A549 (cell line): ENCODE measurements at regions not wholly inside any gene's neighbourhood (a gene's known extent, or its start where the extent isn't known, plus 50 kb on each side); places are given as distances from the start of the nearest gene placed in this dataset.

Source experiments
- ATAC-seq, 2 experiments: fragments of 200-7000 bp in 1 of 2; fragments of >200 bp in 1 of 2; cut with Nextera tagmentation in 1 of 2; cut with Tn5 transposase in 1 of 2; 3 replicates each; pipeline versions ENCODE4 v1.8.0 to v1.9.1; 2018 to 2020; ENCODE audit warnings: mild to moderate bottlenecking in 1 of 2, moderate library complexity in 1 of 2
- CTCF ChIA-PET: fragments of 300-600 bp; sonication (Branson Sonifier 250); formaldehyde crosslinking; extraction: SDS; loops from one replicate; lab custom pipeline; 2021; ENCODE audit warnings: antibody characterized with exemption, inconsistent platforms; lab: Yijun Ruan, JAX
- POLR2A ChIA-PET: fragments of 350-600 bp; formaldehyde crosslinking; extraction: SDS; loops from one replicate; lab custom pipeline; 2021; ENCODE audit warnings: antibody characterized with exemption, inconsistent platforms; lab: Yijun Ruan, JAX
- DNase-seq, 2 experiments: peaks; one replicate each; pipeline versions ENCODE4 v3.0.0 to v3.0.0-alpha.2; 2011 to 2016; ENCODE audit warnings: low read depth in 1 of 2, low spot score in 1 of 2
- FAIRE-seq: peaks from 2 replicates; lab custom pipeline; 2011; peaks lifted over from hg19 to GRCh38; lab: Jason Lieb, UNC
- H3K27ac ChIP-seq, 2 experiments: fragments of >200 bp; sonication (Bioruptor Twin); formaldehyde crosslinking; 3 replicates each; pipeline ENCODE4 v1.5.1; 2016 to 2017
- H3K4me1 ChIP-seq: fragments of >200 bp; sonication (Bioruptor Twin); formaldehyde crosslinking; 3 replicates; pipeline ENCODE4 v1.6.1; 2016
- H3K4me2 ChIP-seq: fragments of >200 bp; sonication (Bioruptor Twin); formaldehyde crosslinking; 3 replicates; pipeline ENCODE4 v1.6.1; 2016
- H3K4me3 ChIP-seq: fragments of >200 bp; sonication (Bioruptor Twin); formaldehyde crosslinking; 3 replicates; pipeline ENCODE4 v1.5.1; 2016
- H3K9me3 ChIP-seq: fragments of >200 bp; sonication (Bioruptor Twin); formaldehyde crosslinking; 3 replicates; pipeline ENCODE4 v1.6.1; 2016
- CBX8 ChIP-seq: fragments of 200-600 bp; sonication (generic); IDR thresholded peaks from 2 replicates; pipeline ENCODE4 v1.6.1; 2016
- CHD4 ChIP-seq: fragments of 200-600 bp; sonication (generic); IDR thresholded peaks from 2 replicates; pipeline ENCODE4 v1.6.1; 2016; ENCODE audit warnings: antibody characterized with exemption, mild to moderate bottlenecking, borderline replicate concordance
- EHMT2 ChIP-seq: fragments of 200-600 bp; sonication (generic); IDR thresholded peaks from 2 replicates; pipeline ENCODE4 v1.6.1; 2016; ENCODE audit warnings: antibody characterized with exemption, low read depth, mild to moderate bottlenecking, moderate library complexity
- EP300 ChIP-seq, 2 experiments: fragments of >200 bp; sonication (Bioruptor Twin); formaldehyde crosslinking; IDR thresholded peaks; 2 replicates in 1 of 2; 3 replicates in 1 of 2; pipeline ENCODE4 v1.6.1; 2016 to 2017
- ESRRA ChIP-seq: fragments of 150-350 bp; IDR thresholded peaks from 2 replicates; pipeline ENCODE4 v1.6.1; 2014; ENCODE audit warnings: mild to moderate bottlenecking, low read length, borderline replicate concordance
- FOSB ChIP-seq: fragments of 250-450 bp; sonication (Bioruptor Pico); IDR thresholded peaks from 2 replicates; pipeline ENCODE4 v1.5.0; 2020; ENCODE audit warnings: mild to moderate bottlenecking, moderate library complexity
- FOSL2 ChIP-seq, 2 experiments: fragments of 450-650 bp in 1 of 2; fragments of >200 bp in 1 of 2; sonication (Bioruptor Twin) in 1 of 2; formaldehyde crosslinking; IDR thresholded peaks; 2 replicates each; pipeline versions ENCODE4 v1.5.0 to v1.6.1; 2016 to 2020; ENCODE audit warnings: mild to moderate bottlenecking in 1 of 2, moderate library complexity in 1 of 2
- FOXS1 ChIP-seq: fragments of 250-450 bp; sonication (Bioruptor Pico); IDR thresholded peaks from 2 replicates; pipeline ENCODE4 v1.5.0; 2020; ENCODE audit warnings: mild to moderate bottlenecking, moderate library complexity
- HDAC2 ChIP-seq: fragments of 200-600 bp; sonication (generic); IDR thresholded peaks from 2 replicates; pipeline ENCODE4 v1.6.1; 2016
- HEYL ChIP-seq: fragments of 250-450 bp; sonication (Bioruptor Pico); IDR thresholded peaks from 2 replicates; pipeline ENCODE4 v1.8.0; 2021; ENCODE audit warnings: mild to moderate bottlenecking, moderate library complexity
- HMGXB4 ChIP-seq: fragments of 250-450 bp; sonication (Bioruptor Pico); IDR thresholded peaks from 2 replicates; pipeline ENCODE4 v1.5.0; 2021; ENCODE audit warnings: mild to moderate bottlenecking, moderate library complexity, borderline replicate concordance
- HOXB13 ChIP-seq: fragments of 250-450 bp; sonication (Bioruptor Pico); IDR thresholded peaks from 2 replicates; pipeline ENCODE4 v1.5.0; 2020; ENCODE audit warnings: low read depth, mild to moderate bottlenecking, moderate library complexity
- JUN ChIP-seq, 2 experiments: fragments of >200 bp; sonication (Bioruptor Twin); formaldehyde crosslinking; IDR thresholded peaks; 2 replicates in 1 of 2; 3 replicates in 1 of 2; pipeline ENCODE4 v1.6.1; 2016 to 2017
- MAFK ChIP-seq: fragments of 450-650 bp; IDR thresholded peaks from 2 replicates; pipeline ENCODE4 v1.6.1; 2014; ENCODE audit not compliant: partially characterized antibody
- MYC ChIP-seq: IDR thresholded peaks from 2 replicates; pipeline ENCODE4 v1.6.1; 2012; ENCODE audit warnings: mild to moderate bottlenecking, inconsistent platforms, low read length, improper control_type of control experiment, borderline replicate concordance
- NFE2L2 ChIP-seq: fragments of 150-350 bp; conservative IDR thresholded peaks from 2 replicates; pipeline ENCODE4 v1.6.1; 2014; ENCODE audit warnings: low read length
- NPAS2 ChIP-seq: fragments of 250-450 bp; sonication (Bioruptor Pico); IDR thresholded peaks from 2 replicates; pipeline ENCODE4 v1.8.0; 2022; ENCODE audit warnings: mild to moderate bottlenecking, moderate library complexity, borderline replicate concordance
- PBX3 ChIP-seq: IDR thresholded peaks from 2 replicates; pipeline ENCODE4 v1.6.1; 2012
- PHF8 ChIP-seq: fragments of 200-600 bp; sonication (generic); IDR thresholded peaks from 2 replicates; pipeline ENCODE4 v1.6.1; 2016; ENCODE audit warnings: low read depth, mild to moderate bottlenecking, antibody characterized with exemption, moderate library complexity, borderline replicate concordance
- POLR2A ChIP-seq: IDR thresholded peaks from 2 replicates; pipeline ENCODE4 v1.6.1; 2012; ENCODE audit warnings: mild to moderate bottlenecking, low read length
- POLR2AphosphoS2 ChIP-seq: conservative IDR thresholded peaks from 2 replicates; pipeline ENCODE4 v1.6.1; 2012; ENCODE audit warnings: low read length, improper control_type of control experiment, inconsistent platforms
- RCOR1 ChIP-seq: fragments of 150-350 bp; IDR thresholded peaks from 2 replicates; pipeline ENCODE4 v1.6.1; 2014; ENCODE audit warnings: antibody characterized with exemption, low read length, low read depth
- RFX5 ChIP-seq: fragments of 450-650 bp; IDR thresholded peaks from 2 replicates; pipeline ENCODE4 v1.7.1; 2014; ENCODE audit warnings: antibody characterized with exemption, mild to moderate bottlenecking, moderate library complexity
- RNF2 ChIP-seq: fragments of 200-600 bp; sonication (generic); IDR thresholded peaks from 2 replicates; pipeline ENCODE4 v1.6.1; 2016; ENCODE audit warnings: low read depth, mild to moderate bottlenecking, antibody characterized with exemption, moderate library complexity, borderline replicate concordance
- SMC3 ChIP-seq: fragments of >200 bp; sonication (Bioruptor Twin); formaldehyde crosslinking; IDR thresholded peaks from 3 replicates; pipeline ENCODE4 v1.6.1; 2018; ENCODE audit warnings: inconsistent platforms
- SREBF2 ChIP-seq: fragments of 450-650 bp; IDR thresholded peaks from 2 replicates; pipeline ENCODE4 v1.6.1; 2014; ENCODE audit warnings: mild to moderate bottlenecking, moderate library complexity
- TP53 ChIP-seq: fragments of 250-450 bp; sonication (Bioruptor Pico); IDR thresholded peaks from 2 replicates; pipeline ENCODE4 v1.5.0; 2021; ENCODE audit warnings: mild to moderate bottlenecking, moderate library complexity
- ZC3H11A ChIP-seq: fragments of 450-650 bp; IDR thresholded peaks from 2 replicates; pipeline ENCODE4 v1.6.1; 2014; ENCODE audit warnings: antibody characterized with exemption, mild to moderate bottlenecking
- ZSCAN20 ChIP-seq: fragments of 250-450 bp; sonication (Bioruptor Pico); IDR thresholded peaks from 2 replicates; pipeline ENCODE4 v1.8.0; 2022; ENCODE audit warnings: mild to moderate bottlenecking, moderate library complexity
- WGBS: methylation state at CpG from one replicate; pipeline ENCODE4 v1.1.6; 2017; ENCODE audit errors: missing lambda C conversion rate; 5-methylcytosine and 5-hydroxymethylcytosine counted together
- TF ChIP-seq, protein P1 (sequence below): fragments of 150-350 bp; IDR thresholded peaks from 2 replicates; pipeline ENCODE4 v1.6.1; 2014; ENCODE audit warnings: low read depth, mild to moderate bottlenecking, low read length
- TF ChIP-seq, protein P2 (sequence below): fragments of >200 bp; sonication (Bioruptor Twin); formaldehyde crosslinking; IDR thresholded peaks from 2 replicates; pipeline ENCODE4 v1.6.1; 2016

DNA sequence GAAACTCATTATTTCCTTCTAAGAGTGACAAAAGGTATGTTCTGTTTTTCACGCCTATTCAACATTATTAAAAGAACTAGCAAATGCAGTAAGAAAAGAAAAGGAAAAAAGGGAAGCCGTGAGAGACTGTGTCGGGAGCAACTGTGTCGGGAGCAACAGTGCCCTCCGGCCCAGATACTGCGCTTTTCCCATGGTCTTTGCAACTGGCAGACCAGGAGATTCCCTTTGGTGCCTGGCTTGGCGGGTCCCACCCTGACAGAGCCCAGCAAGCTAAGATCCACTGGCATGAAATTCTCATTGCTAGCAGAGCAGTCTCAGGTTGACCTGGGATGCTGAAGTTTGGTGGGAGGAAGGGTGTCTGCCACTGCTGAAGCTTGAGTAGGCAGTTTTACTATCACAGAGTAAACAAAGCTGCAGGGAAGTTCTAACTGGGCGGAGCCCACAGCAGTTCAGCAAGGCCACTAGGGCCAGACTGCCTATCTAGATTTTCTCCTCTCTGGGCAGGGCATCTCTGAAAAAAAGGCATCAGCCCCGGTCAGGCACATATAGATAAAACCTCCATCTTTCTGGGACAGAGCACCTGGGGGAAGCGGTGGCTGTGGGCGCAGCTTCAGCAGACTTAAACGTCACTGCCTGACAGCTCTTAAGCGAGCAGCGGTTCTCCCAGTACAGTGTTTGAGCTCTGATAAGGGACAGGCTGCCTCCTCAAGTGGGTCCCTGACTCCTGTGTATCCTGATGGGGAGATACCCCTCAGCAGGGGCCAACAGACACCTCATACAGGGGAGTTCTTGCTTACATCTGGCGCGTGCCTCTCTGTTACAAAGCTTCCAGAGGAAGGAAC, 1237.4 kb upstream of the CDH18 start:
- 40% methylated on average over 16 of the region's 16 CpGs for WGBS
- no peak for FAIRE-seq
- CTCF ChIA-PET, result no interaction called here

DNA sequence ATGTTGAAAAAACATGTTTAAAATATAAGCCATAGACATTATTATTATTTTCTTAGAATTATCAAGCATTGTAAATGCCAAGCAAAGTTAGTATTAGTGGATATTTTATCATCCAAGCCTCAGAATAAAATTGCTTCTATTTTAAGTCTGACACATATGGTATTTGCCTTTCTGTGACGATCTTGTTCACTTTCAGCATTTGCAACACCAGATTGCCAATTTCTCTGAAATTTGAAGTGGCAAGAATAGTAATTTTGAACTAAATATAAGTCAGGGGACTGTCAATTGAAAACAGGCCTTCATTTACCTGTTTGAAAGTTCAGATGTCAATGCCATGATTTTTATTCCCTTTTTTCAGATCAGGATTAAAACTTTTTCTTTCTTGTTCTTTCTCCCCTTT, 1233.6 kb upstream of the CDH18 start:
- no peak for TF ChIP-seq EP300 (IDR thresholded peaks at IDR 0.05)
- no peak for TF ChIP-seq FOXS1 (CRISPR knock-in tag)
- no peak for TF ChIP-seq MYC
- no peak for TF ChIP-seq CBX8
- TF ChIP-seq SREBF2, result no peak
- TF ChIP-seq, protein P1, sequence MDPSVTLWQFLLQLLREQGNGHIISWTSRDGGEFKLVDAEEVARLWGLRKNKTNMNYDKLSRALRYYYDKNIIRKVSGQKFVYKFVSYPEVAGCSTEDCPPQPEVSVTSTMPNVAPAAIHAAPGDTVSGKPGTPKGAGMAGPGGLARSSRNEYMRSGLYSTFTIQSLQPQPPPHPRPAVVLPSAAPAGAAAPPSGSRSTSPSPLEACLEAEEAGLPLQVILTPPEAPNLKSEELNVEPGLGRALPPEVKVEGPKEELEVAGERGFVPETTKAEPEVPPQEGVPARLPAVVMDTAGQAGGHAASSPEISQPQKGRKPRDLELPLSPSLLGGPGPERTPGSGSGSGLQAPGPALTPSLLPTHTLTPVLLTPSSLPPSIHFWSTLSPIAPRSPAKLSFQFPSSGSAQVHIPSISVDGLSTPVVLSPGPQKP, result no peak
- no peak for TF ChIP-seq JUN (IDR thresholded peaks at IDR 0.05)
- TF ChIP-seq FOSL2 (IDR thresholded peaks at IDR 0.05), result no peak
- TF ChIP-seq FOSL2 (CRISPR knock-in tag; IDR thresholded peaks at IDR 0.05), result no peak
- TF ChIP-seq ZSCAN20 (CRISPR knock-in tag), result no peak
- no peak for TF ChIP-seq RNF2
- no peak for TF ChIP-seq HMGXB4 (CRISPR knock-in tag)
- TF ChIP-seq PBX3, result no peak

More for the DNA sequence above, 1237.4 kb upstream of the CDH18 start:
- Histone ChIP-seq H3K27ac (no peak overlapping the region), H3K4me1 (no peaks in the 10 kb centered on the region), H3K9me3 (no peaks in the 10 kb centered on the region), H3K4me2 (no peak overlapping the region), H3K4me3 (no peak overlapping the region)
- ATAC-seq (no peak), DNase-seq (peak in 1 of 2 experiments; percentile 4)
- TF ChIP-seq SMC3, result no peak
- TF ChIP-seq, protein P1, result no peak
- no peak for TF ChIP-seq PHF8
- POLR2A ChIA-PET, result no interaction called here

GRCh38 chr5:21219966-21220365, 1232.0 kb upstream of the CDH18 start:
- H3K9me3 ChIP-seq, result no peaks in the 10 kb centered on the region
- ChIA-PET CTCF (no interaction called here), POLR2A (no interaction called here)
- no peak overlapping the region for H3K4me2 ChIP-seq
- 30% methylated on average over 2 of the region's 2 CpGs for WGBS
- no peak for FAIRE-seq
- no peaks in the 10 kb centered on the region for H3K4me1 ChIP-seq
- no peak overlapping the region for H3K4me3 ChIP-seq
- H3K27ac ChIP-seq, result no peak overlapping the region
- DNase-seq, result no peak
- ATAC-seq, result no peak
- no peak for TF ChIP-seq ESRRA
- no peak for TF ChIP-seq TP53
- TF ChIP-seq ZC3H11A, result no peak
- no peak for TF ChIP-seq CHD4
- TF ChIP-seq EHMT2, result no peak
- no peak for TF ChIP-seq RCOR1
- no peak for TF ChIP-seq POLR2AphosphoS2
- no peak for TF ChIP-seq HEYL (CRISPR knock-in tag)
- no peak for TF ChIP-seq MAFK
- no peak for TF ChIP-seq POLR2A
- TF ChIP-seq, protein P2, sequence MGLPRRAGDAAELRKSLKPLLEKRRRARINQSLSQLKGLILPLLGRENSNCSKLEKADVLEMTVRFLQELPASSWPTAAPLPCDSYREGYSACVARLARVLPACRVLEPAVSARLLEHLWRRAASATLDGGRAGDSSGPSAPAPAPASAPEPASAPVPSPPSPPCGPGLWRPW, result no peak
- no peak for TF ChIP-seq FOSB (CRISPR knock-in tag)
- no peak for TF ChIP-seq HDAC2
- TF ChIP-seq RFX5, result no peak
- TF ChIP-seq MYC, result no peak
- no peak for TF ChIP-seq HOXB13 (CRISPR knock-in tag)
- TF ChIP-seq NPAS2 (CRISPR knock-in tag), result no peak
- no peak for TF ChIP-seq NFE2L2
- no peak for TF ChIP-seq ZSCAN20 (CRISPR knock-in tag)

More for the DNA sequence above, 1233.6 kb upstream of the CDH18 start:
- Histone ChIP-seq H3K27ac (no peak overlapping the region), H3K4me1 (no peaks in the 10 kb centered on the region), H3K9me3 (no peaks in the 10 kb centered on the region), H3K4me3 (no peak overlapping the region), H3K4me2 (no peak overlapping the region)
- POLR2A ChIA-PET, result no interaction called here
- CTCF ChIA-PET, result no interaction called here
- FAIRE-seq, result no peak
- 36% methylated on average over 1 of the region's 1 CpG for WGBS
- no peak for ATAC-seq
- DNase-seq, result no peak
